Nephron progenitor cell (in vitro differentiated cells): ENCODE measurements at regions not wholly inside any gene's neighbourhood (a gene's known extent, or its start where the extent isn't known, plus 50 kb on each side); places are given as distances from the start of the nearest gene placed in this dataset.

ENCODE experiments used
- DNase-seq: peaks from one replicate; pipeline ENCODE4 v3.0.0; 2021
- H3K27ac Mint-ChIP-seq: 2 replicates; pipeline ENCODE4 v1.8.0; 2021; ENCODE audit warnings: mild to moderate bottlenecking, moderate library complexity, mixed read lengths
- H3K27me3 Mint-ChIP-seq: 2 replicates; pipeline ENCODE4 v1.8.0; 2021; ENCODE audit warnings: mild to moderate bottlenecking, low read depth, mixed read lengths; ENCODE audit not compliant: poor library complexity
- H3K36me3 Mint-ChIP-seq: 2 replicates; pipeline ENCODE4 v1.8.0; 2021; ENCODE audit warnings: low read depth, mixed read lengths
- H3K4me1 Mint-ChIP-seq: 2 replicates; pipeline ENCODE4 v1.8.0; 2021; ENCODE audit warnings: mixed read lengths
- H3K4me3 Mint-ChIP-seq: 2 replicates; pipeline ENCODE4 v1.8.0; 2021; ENCODE audit warnings: mild to moderate bottlenecking, moderate library complexity, mixed read lengths
- H3K9me3 Mint-ChIP-seq: 2 replicates; pipeline ENCODE4 v1.8.0; 2021; ENCODE audit warnings: mild to moderate bottlenecking, moderate library complexity, mixed read lengths
- CTCF ChIP-seq: fragments of 200-600 bp; sonication (generic); IDR thresholded peaks from 2 replicates; pipeline ENCODE4 v1.5.0; 2021; ENCODE audit warnings: antibody characterized with exemption

GRCh38 chr1:95547005-95547404 lies 313.0 kb downstream of the RWDD3 start:
- H3K36me3 Mint-ChIP-seq = no peaks in the 10 kb centered on the region
- H3K4me3 Mint-ChIP-seq = no peak overlapping the region
- H3K27me3 Mint-ChIP-seq = no peaks in the 10 kb centered on the region
- no peaks in the 10 kb centered on the region for H3K4me1 Mint-ChIP-seq
- no peak for DNase-seq
- H3K9me3 Mint-ChIP-seq = no peaks in the 10 kb centered on the region
- no peak for TF ChIP-seq CTCF
- H3K27ac Mint-ChIP-seq = no peak overlapping the region

- no peak for DNase-seq
- no peaks in the 10 kb centered on the region for H3K36me3 Mint-ChIP-seq
- no peak overlapping the region for H3K4me3 Mint-ChIP-seq
- H3K4me1 Mint-ChIP-seq = no peaks in the 10 kb centered on the region
- H3K9me3 Mint-ChIP-seq = no peaks in the 10 kb centered on the region
- TF ChIP-seq CTCF = no peak
- H3K27me3 Mint-ChIP-seq = no peaks in the 10 kb centered on the region
- H3K27ac Mint-ChIP-seq = no peak overlapping the region
Observed at GRCh38 chr1:95548211-95548610, 314.2 kb downstream of the RWDD3 start.

- Mint-ChIP-seq H3K27ac (no peak overlapping the region), H3K36me3 (no peaks in the 10 kb centered on the region), H3K27me3 (no peaks in the 10 kb centered on the region), H3K9me3 (peaks cover 15% of the 10 kb centered on the region), H3K4me1 (no peaks in the 10 kb centered on the region), H3K4me3 (no peak overlapping the region)
- no peak for DNase-seq
- TF ChIP-seq CTCF = no peak
Observed at GRCh38 chr1:95551201-95551600, 317.2 kb downstream of the RWDD3 start.

- Mint-ChIP-seq H3K36me3 (peaks cover 6% of the 10 kb centered on the region), H3K4me1 (no peaks in the 10 kb centered on the region), H3K9me3 (peaks cover 34% of the 10 kb centered on the region), H3K27me3 (peaks cover 3% of the 10 kb centered on the region), H3K27ac (no peak overlapping the region), H3K4me3 (no peak overlapping the region)
- no peak for TF ChIP-seq CTCF
- no peak for DNase-seq
Observed at GRCh38 chr1:95553595-95553994, 319.6 kb downstream of the RWDD3 start.

GRCh38 chr1:95554408-95554807 lies 320.4 kb downstream of the RWDD3 start:
- Mint-ChIP-seq H3K4me3 (no peak overlapping the region), H3K27ac (no peak overlapping the region), H3K27me3 (peaks cover 3% of the 10 kb centered on the region), H3K36me3 (peaks cover 6% of the 10 kb centered on the region), H3K4me1 (no peaks in the 10 kb centered on the region), H3K9me3 (peaks cover 42% of the 10 kb centered on the region)
- DNase-seq = no peak
- no peak for TF ChIP-seq CTCF

- peaks cover 6% of the 10 kb centered on the region for H3K36me3 Mint-ChIP-seq
- H3K27ac Mint-ChIP-seq = no peak overlapping the region
- no peaks in the 10 kb centered on the region for H3K4me1 Mint-ChIP-seq
Observed at GRCh38 chr1:95558791-95559190, 324.8 kb downstream of the RWDD3 start.

More at GRCh38 chr1:95558791-95559190, 324.8 kb downstream of the RWDD3 start:
- H3K4me3 Mint-ChIP-seq = no peak overlapping the region
- no peak for TF ChIP-seq CTCF
- peaks cover 3% of the 10 kb centered on the region for H3K27me3 Mint-ChIP-seq
- peaks cover 45% of the 10 kb centered on the region for H3K9me3 Mint-ChIP-seq
- no peak for DNase-seq
